Ovary (tissue), 7 donors: ENCODE measurements at regions not wholly inside any gene's neighbourhood (a gene's known extent, or its start where the extent isn't known, plus 50 kb on each side); places are given as distances from the start of the nearest gene placed in this dataset.

Source experiments
- DNase-seq, 5 donors: peaks; one replicate each; pipeline ENCODE4 v3.0.0-alpha.2; 2019 to 2020
- H3K27ac ChIP-seq, 2 donors: fragments of 200-600 bp; one replicate each; pipeline versions ENCODE4 v1.5.1 to v1.8.0; 2019 to 2022
- H3K27me3 ChIP-seq: fragments of 200-600 bp; one replicate; pipeline ENCODE4 v1.8.0; 2022
- H3K36me3 ChIP-seq: fragments of 200-600 bp; sonication (generic); one replicate; pipeline ENCODE4 v1.5.1; 2019
- H3K4me1 ChIP-seq: one replicate; pipeline ENCODE4 v1.8.1; 2013; ENCODE audit warnings: mild to moderate bottlenecking, moderate library complexity; ENCODE audit not compliant: insufficient read depth
- H3K4me3 ChIP-seq: fragments of 200-600 bp; sonication (generic); one replicate; pipeline ENCODE4 v1.5.1; 2017
- H3K9me3 ChIP-seq, 2 donors: fragments of 200-600 bp in 1 of 2; sonication (generic) in 1 of 2; one replicate each; pipeline versions ENCODE4 v1.5.1 to v1.8.1; 2013 to 2019; ENCODE audit warnings: mild to moderate bottlenecking in 1 of 2, moderate library complexity in 1 of 2
- EP300 ChIP-seq: sonication (generic); formaldehyde crosslinking; IDR thresholded peaks from one replicate; pipeline ENCODE4 v1.6.1; 2017; ENCODE audit warnings: antibody characterized with exemption
- POLR2A ChIP-seq: fragments of 450-650 bp; IDR thresholded peaks from one replicate; pipeline ENCODE4 v1.6.1; 2017; ENCODE audit warnings: antibody characterized with exemption, mild to moderate bottlenecking, moderate library complexity
- WGBS, 3 donors: extraction: QIAGEN DNeasy Blood & Tissue Kit in 1 of 3; methylation state at CpG; one replicate each; pipeline versions ENCODE4 v1.1.5 to v1.1.7; 2013 to 2017; 5-methylcytosine and 5-hydroxymethylcytosine counted together
- intact Hi-C, 4 donors: fragments of 100-400 bp; cut with DNase I; formaldehyde crosslinking; loops; one replicate each; pipeline versions ENCODE4 v1.11.0 to v1.15.1; 2022 to 2023
- TF ChIP-seq, protein P1 (sequence below), 3 donors: fragments of 450-650 bp in 2 of 3; fragments of 200-600 bp in 1 of 3; IDR thresholded peaks; one replicate each; pipeline versions ENCODE4 v1.5.1 to v1.8.0; 2016 to 2022; ENCODE audit warnings: antibody characterized with exemption in 3 of 3, mild to moderate bottlenecking in 1 of 3
- donor health status: DM: no; HTN: no; CAD: no; lungs with moderate emphysema.
- donor health status: DM: no; HTN: no; CAD: no.
- donor health status: Bipolar disorder and iron deficiency.
- donor health status: DM: no; HTN: no; CAD: no.
- donor health status: DM: yes; HTN: yes; CAD: no.

- intact Hi-C loops: no loop called here
- Histone ChIP-seq H3K4me3 (no peak overlapping the region), H3K9me3 (no peaks in the 10 kb centered on the region), H3K4me1 (no peaks in the 10 kb centered on the region), H3K27me3 (no peaks in the 10 kb centered on the region), H3K27ac (no peak overlapping the region), H3K36me3 (no peaks in the 10 kb centered on the region)
- WGBS, 3 donors: 98 to 100% (median 100%) methylated on average over 3 of the region's 3 CpGs
- no peak for TF ChIP-seq EP300
- no peak for TF ChIP-seq POLR2A
- TF ChIP-seq, protein P1, sequence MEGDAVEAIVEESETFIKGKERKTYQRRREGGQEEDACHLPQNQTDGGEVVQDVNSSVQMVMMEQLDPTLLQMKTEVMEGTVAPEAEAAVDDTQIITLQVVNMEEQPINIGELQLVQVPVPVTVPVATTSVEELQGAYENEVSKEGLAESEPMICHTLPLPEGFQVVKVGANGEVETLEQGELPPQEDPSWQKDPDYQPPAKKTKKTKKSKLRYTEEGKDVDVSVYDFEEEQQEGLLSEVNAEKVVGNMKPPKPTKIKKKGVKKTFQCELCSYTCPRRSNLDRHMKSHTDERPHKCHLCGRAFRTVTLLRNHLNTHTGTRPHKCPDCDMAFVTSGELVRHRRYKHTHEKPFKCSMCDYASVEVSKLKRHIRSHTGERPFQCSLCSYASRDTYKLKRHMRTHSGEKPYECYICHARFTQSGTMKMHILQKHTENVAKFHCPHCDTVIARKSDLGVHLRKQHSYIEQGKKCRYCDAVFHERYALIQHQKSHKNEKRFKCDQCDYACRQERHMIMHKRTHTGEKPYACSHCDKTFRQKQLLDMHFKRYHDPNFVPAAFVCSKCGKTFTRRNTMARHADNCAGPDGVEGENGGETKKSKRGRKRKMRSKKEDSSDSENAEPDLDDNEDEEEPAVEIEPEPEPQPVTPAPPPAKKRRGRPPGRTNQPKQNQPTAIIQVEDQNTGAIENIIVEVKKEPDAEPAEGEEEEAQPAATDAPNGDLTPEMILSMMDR (IDR thresholded peaks at IDR 0.05): no peak
- no peak for DNase-seq
These were observed 735.0 kb upstream of the ZWINT start for GRCh38 chr10:57096044-57096443.

DNA sequence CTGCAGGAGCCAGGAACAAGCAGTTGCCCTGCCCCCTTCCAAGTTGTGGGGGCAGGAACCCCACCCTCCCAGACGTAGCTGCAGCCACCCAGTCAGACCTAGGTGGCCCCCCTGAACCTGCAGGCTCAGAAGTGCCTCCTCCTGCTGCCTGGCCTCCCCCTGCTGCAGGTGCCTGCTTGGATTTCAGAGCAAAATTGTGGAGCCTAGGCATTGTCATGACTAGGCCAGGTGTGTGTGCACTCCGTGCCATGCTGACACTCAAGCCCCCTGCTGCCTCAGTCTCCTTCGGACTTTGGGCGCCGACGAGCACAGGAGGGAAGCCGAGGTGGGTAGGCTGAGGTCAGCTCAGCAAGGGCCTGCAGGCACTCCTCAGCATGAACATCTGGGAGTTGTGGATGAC is 733.9 kb upstream of the ZWINT start:
- no peak for DNase-seq
- 91 to 94% (median 92%) methylated on average over 7 of the region's 7 CpGs for WGBS, 3 donors
- no peak overlapping the region for H3K27ac ChIP-seq
- no peaks in the 10 kb centered on the region for H3K4me1 ChIP-seq
- no peaks in the 10 kb centered on the region for H3K9me3 ChIP-seq
- intact Hi-C loops: no loop called here
- no peaks in the 10 kb centered on the region for H3K27me3 ChIP-seq
- H3K36me3 ChIP-seq: no peaks in the 10 kb centered on the region
- TF ChIP-seq EP300: no peak
- TF ChIP-seq POLR2A: no peak
- TF ChIP-seq, protein P1 (IDR thresholded peaks at IDR 0.05): no peak
- H3K4me3 ChIP-seq: no peak overlapping the region

GRCh38 chr10:57094083-57094482 is 733.0 kb upstream of the ZWINT start:
- no peak overlapping the region for H3K27ac ChIP-seq
- no peaks in the 10 kb centered on the region for H3K27me3 ChIP-seq
- no peak for DNase-seq
- no peaks in the 10 kb centered on the region for H3K4me1 ChIP-seq
- no peak overlapping the region for H3K4me3 ChIP-seq
- no peaks in the 10 kb centered on the region for H3K9me3 ChIP-seq
- intact Hi-C loops: no loop called here
- H3K36me3 ChIP-seq: no peaks in the 10 kb centered on the region
- no peak for TF ChIP-seq POLR2A
- TF ChIP-seq, protein P1 (IDR thresholded peaks at IDR 0.05): no peak
- no peak for TF ChIP-seq EP300

DNA sequence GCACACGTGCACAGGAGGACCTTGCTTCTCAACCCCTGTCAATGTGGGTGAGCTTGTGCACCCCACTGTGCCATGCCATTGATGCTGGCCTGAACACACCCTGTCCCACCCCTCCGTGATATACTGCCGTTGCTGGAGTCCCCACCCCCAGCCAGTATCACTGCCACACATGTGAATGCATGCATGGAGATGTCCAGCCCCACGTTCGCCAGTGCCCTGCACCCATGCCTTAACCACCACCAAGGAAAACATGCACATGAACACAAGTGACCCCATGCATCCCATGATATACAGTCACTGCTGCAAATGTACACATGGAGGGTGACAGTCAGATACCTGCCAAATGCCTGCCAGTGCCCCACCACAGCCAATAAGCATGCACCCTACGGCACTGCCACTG is 692.5 kb upstream of the ZWINT start:
- Histone ChIP-seq H3K36me3 (no peaks in the 10 kb centered on the region), H3K4me3 (no peak overlapping the region), H3K27ac (no peak overlapping the region), H3K27me3 (no peaks in the 10 kb centered on the region), H3K4me1 (no peaks in the 10 kb centered on the region), H3K9me3 (no peaks in the 10 kb centered on the region)
- TF ChIP-seq POLR2A (no peak), EP300 (no peak)
- TF ChIP-seq, protein P1 (IDR thresholded peaks at IDR 0.05): no peak
- WGBS, 3 donors: 91 to 94% (median 91%) methylated on average over 6 of the region's 6 CpGs
- no peak for DNase-seq
- intact Hi-C loops: no loop called here

DNA sequence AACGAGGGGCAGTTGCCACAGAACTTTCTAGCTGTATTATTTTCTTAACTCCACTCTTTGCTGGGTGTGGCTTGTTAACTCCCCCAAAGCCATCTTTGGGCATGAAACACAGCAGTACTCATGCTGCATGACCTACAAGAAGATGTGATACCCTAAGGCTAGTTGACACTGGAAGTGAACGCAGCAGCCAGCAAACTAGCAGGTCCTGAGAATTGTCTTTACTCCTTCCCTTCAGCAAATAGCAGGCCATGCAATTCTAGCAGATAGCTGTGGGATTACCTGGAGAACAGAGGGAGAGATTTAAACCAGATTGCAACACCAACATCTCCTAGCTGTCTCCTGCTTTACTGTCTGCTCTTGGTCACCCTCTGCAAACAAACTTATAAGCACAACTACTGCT is 688.0 kb upstream of the ZWINT start:
- WGBS, 3 donors: 66 to 81% (median 76%) methylated on average over 2 of the region's 2 CpGs
- TF ChIP-seq EP300: no peak
- TF ChIP-seq, protein P1 (IDR thresholded peaks at IDR 0.05): no peak
- TF ChIP-seq POLR2A: no peak

More for the DNA sequence above, 688.0 kb upstream of the ZWINT start:
- no peak for DNase-seq
- Histone ChIP-seq H3K27ac (no peak overlapping the region), H3K9me3 (no peaks in the 10 kb centered on the region), H3K4me3 (no peak overlapping the region), H3K4me1 (no peaks in the 10 kb centered on the region), H3K27me3 (no peaks in the 10 kb centered on the region), H3K36me3 (no peaks in the 10 kb centered on the region)
- intact Hi-C loops: no loop called here
